ENCODE measurements at regions not wholly inside any gene's neighbourhood (a gene's known extent, or its start where the extent isn't known, plus 50 kb on each side); places are given as distances from the start of the nearest gene placed in this dataset.

DNA sequence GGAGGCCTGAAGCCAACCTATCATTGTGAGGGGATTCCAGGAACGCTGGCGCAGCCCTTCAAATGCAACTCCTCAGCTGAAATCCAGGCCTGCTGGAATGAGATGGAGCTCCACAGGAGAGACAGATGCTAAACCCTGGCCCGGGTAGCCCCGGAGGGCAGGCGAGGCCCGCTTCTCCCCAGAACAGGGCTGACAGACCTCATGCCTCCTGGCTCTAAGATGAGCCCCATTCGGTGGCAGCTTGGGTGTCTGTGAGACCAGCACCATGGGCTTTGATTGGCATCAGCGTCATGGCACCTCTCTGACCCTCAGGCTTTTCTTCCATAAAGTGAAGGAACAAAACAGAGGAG lies 382.2 kb downstream of the BCL11B start:
- Mint-ChIP-seq H3K27ac (no peak overlapping the region), H3K4me1 (no peaks in the 10 kb centered on the region), H3K4me3 (no peak overlapping the region), H3K9me3 (no peaks in the 10 kb centered on the region), H3K36me3 (no peaks in the 10 kb centered on the region)
- ATAC-seq (no peak), DNase-seq (ENCODE audit: low spot score in 2 of 2) (no peak)

DNA sequence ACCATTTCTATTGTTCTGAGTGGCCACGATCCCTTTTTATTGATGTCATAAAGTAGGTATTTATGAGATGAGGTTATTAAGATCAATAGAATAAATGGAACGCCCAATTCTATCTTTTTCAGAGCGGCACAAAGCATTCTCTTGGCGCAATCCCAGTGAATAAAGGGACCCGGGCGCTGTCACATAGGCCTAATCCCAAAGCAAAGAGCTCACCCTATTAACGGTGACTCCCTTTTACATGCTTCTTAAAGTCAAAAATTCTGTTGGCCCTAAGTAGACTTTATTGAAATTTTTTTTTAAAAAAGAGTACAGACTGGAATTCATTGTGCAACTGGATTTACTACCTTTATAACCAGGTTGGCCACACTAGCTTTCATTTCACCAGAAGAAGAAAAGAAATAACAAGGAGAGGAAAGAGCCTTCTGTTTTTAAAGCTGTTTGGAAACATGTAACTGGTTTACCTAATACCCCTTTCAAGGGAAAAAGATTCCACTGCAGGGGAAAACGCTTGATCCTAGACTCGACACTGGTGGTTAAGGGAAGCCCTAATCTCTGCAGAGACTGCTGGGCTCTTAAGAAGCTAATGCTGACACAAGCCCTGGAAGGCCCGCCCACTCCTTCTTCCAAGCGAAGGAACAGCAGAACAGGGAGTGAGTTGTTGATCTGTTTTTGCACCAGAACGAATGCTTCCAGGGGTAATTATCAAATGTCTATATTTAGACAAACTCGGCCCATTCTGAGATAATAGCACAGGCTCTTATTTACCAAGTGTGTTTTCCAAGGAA lies 381.2 kb downstream of the BCL11B start:
- Mint-ChIP-seq H3K27ac (no peak overlapping the region), H3K4me3 (no peak overlapping the region), H3K4me1 (no peaks in the 10 kb centered on the region), H3K36me3 (no peaks in the 10 kb centered on the region), H3K9me3 (no peaks in the 10 kb centered on the region)
- no peak for ATAC-seq
- DNase-seq (ENCODE audit: low spot score in 2 of 2) = no peak

DNA sequence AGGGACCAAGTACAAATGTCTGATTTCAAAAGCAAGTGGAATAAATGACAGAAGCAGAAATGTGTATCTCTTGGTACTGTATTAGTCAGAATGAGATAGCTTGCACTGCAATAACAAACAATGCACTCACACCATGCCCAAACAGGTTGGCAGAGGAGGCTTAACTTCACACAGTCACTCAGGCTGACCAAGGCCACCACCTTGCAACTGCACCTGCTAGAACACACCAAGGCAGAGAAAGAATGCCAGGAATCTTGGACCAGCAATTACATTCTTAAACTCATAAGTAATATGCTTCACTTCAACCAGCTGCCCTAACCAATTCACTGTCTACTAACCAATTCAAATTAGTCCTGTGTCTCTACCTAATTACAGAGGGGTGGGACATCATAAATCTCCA lies 378.3 kb downstream of the BCL11B start:
- Mint-ChIP-seq H3K27ac (no peak overlapping the region), H3K4me3 (no peak overlapping the region), H3K36me3 (no peaks in the 10 kb centered on the region), H3K4me1 (no peaks in the 10 kb centered on the region), H3K9me3 (no peaks in the 10 kb centered on the region)
- ATAC-seq = no peak
- no peak for DNase-seq (ENCODE audit: low spot score in 2 of 2)

DNA sequence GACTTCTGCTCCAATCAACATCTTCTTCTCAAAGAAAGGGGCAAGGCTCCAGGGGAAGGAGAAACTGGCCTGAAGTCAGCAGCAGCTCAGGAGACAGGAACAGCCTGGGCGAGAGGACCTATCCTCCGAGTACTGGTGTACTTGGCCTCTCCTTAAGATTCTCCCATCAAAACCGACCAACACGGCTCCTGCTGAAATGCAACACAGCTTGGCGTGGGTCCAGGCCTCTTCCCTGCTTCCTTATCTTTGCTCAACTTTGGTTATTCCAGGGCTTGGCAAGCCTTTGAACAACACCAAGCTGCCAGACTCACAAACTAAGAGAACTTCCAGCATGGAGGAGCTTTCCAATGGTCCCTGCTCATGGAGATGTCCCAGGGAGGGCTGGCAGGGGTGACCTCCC lies 377.4 kb downstream of the BCL11B start:
- no peak for ATAC-seq

DNA sequence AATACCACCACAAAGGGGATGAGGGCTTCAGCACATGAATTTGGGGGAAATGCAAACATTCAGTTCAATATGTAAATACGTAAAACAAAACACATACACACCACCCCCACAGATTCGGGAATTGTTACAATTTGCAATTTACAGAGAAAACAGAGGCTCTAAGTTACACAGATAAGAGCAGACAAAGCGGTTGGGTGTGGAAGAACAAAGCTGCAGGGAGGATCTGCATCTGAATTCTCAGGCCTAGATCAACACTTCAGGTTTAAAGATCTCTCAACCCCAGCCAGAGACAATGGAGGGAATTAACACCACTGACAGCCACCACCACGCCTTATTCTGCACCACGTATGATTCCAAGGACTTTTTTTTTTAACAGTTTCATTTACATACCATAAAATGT lies 375.5 kb downstream of the BCL11B start:
- DNase-seq (ENCODE audit: low spot score in 2 of 2) (no peak), ATAC-seq (no peak)
- no peaks in the 10 kb centered on the region for H3K4me1 Mint-ChIP-seq
- no peak overlapping the region for H3K27ac Mint-ChIP-seq
- no peaks in the 10 kb centered on the region for H3K36me3 Mint-ChIP-seq
- no peak overlapping the region for H3K4me3 Mint-ChIP-seq
- no peaks in the 10 kb centered on the region for H3K9me3 Mint-ChIP-seq

More for the DNA sequence above, 377.4 kb downstream of the BCL11B start:
- Mint-ChIP-seq H3K9me3 (no peaks in the 10 kb centered on the region), H3K36me3 (no peaks in the 10 kb centered on the region), H3K27ac (no peak overlapping the region), H3K4me3 (no peak overlapping the region), H3K4me1 (no peaks in the 10 kb centered on the region)
- DNase-seq (ENCODE audit: low spot score in 2 of 2) = no peak

DNA sequence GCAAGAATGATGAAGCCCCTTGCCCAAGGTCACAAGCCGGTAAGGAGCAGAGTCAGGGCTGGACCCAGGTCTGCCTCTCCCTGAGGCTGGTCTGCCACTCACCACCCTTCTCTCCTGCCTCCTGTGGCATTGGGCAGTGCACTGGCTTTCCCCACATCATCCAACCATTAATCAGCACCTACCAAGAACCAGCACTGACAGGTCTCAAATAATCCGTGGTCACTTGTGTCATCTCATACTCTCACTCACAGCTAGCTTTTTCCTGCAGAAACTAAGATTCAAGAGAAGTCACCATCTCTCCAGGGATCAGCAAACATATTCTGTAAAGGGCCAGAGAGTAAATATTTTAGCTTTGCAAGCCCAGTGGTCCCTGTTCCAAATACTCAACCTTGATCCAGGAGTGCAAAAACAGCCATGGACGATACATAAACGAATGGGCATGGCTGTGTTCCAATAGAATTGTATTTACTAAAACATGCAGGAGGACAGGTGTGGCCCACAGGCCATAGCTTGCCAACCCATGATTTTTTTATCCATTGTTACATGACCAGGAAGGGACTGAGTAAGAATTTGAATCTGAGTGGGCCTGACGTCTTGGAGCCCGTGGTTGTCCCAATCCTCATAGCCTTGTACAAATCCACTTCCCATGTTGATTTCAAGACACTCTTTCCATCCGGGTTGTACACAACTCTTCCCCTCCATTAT lies 374.2 kb downstream of the BCL11B start:
- no peak for DNase-seq (ENCODE audit: low spot score in 2 of 2)
- H3K4me3 Mint-ChIP-seq = no peak overlapping the region
- H3K4me1 Mint-ChIP-seq = no peaks in the 10 kb centered on the region
- no peaks in the 10 kb centered on the region for H3K36me3 Mint-ChIP-seq
- H3K9me3 Mint-ChIP-seq = no peaks in the 10 kb centered on the region
- no peak for ATAC-seq
- H3K27ac Mint-ChIP-seq = no peak overlapping the region

DNA sequence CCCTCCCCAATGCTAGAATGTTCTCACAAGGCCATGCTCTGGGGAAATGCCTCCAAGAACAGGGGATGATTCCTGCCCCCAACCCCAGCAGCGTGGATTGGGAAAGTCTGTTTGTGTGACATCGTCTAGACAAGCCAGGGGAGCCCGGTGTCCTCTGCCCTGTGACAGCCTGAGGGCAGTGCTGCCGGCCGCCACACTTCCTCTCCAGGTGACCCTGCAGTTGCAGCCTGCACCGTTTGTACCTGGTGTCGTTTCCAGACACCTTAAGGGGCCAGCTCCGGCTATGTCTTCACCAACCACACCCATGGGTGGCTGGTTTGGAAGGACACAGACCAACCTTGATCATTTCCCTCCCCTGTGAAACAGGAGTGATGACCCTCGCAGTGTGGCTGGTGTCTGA lies 372.6 kb downstream of the BCL11B start:
- no peak for ATAC-seq
- DNase-seq (ENCODE audit: low spot score in 2 of 2) = no peak
- Mint-ChIP-seq H3K27ac (no peak overlapping the region), H3K4me3 (no peak overlapping the region), H3K36me3 (no peaks in the 10 kb centered on the region), H3K4me1 (no peaks in the 10 kb centered on the region), H3K9me3 (no peaks in the 10 kb centered on the region)

DNA sequence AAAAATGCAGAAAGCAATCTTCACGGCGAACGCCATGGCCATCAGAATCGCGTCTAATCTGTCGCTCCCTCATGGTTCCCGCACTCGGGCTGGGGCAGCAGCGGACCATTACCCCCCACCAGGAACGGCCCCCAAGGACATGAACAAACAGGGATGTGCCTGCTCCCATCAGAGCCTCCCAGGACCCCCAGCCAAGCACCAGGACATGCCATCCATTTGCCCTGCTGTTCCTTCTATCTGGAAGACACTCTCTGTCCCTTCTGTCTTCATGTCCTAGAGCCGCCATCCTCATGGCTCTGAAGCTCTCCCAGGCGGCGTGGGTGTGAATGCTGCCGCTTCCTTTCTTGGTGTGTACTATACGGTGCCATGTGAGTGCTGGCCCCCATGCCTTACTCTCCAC lies 371.8 kb downstream of the BCL11B start:
- no peaks in the 10 kb centered on the region for H3K36me3 Mint-ChIP-seq
- H3K27ac Mint-ChIP-seq = peak overlapping the region; percentile 10
- H3K9me3 Mint-ChIP-seq = no peaks in the 10 kb centered on the region

DNA sequence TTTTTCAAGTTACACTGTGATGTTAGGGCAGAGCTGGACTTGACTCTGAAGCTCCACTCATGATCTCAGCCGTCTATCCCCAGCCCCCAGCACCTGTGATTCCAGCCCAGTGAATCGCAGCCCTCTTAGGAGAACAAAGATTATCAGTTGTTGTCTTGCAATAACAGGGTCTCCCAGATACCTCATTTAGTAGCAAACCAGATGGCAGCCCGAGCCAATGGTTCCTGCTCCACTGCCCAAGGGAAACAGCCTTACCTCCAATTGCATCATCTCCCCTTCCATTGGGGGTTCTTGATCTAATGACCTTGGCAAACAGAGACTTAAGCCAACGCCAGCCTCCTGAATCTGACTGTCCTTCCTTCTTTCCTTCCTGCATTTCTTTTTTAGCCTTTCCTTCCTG lies 371.2 kb downstream of the BCL11B start:
- Mint-ChIP-seq H3K36me3 (no peaks in the 10 kb centered on the region), H3K27ac (peak overlapping the region; percentile 10), H3K4me1 (no peaks in the 10 kb centered on the region), H3K4me3 (no peak overlapping the region), H3K9me3 (no peaks in the 10 kb centered on the region)
- DNase-seq (ENCODE audit: low spot score in 2 of 2) (no peak), ATAC-seq (no peak)

More for the DNA sequence above, 371.8 kb downstream of the BCL11B start:
- ATAC-seq (no peak), DNase-seq (ENCODE audit: low spot score in 2 of 2) (no peak)
- no peaks in the 10 kb centered on the region for H3K4me1 Mint-ChIP-seq
- no peak overlapping the region for H3K4me3 Mint-ChIP-seq

DNA sequence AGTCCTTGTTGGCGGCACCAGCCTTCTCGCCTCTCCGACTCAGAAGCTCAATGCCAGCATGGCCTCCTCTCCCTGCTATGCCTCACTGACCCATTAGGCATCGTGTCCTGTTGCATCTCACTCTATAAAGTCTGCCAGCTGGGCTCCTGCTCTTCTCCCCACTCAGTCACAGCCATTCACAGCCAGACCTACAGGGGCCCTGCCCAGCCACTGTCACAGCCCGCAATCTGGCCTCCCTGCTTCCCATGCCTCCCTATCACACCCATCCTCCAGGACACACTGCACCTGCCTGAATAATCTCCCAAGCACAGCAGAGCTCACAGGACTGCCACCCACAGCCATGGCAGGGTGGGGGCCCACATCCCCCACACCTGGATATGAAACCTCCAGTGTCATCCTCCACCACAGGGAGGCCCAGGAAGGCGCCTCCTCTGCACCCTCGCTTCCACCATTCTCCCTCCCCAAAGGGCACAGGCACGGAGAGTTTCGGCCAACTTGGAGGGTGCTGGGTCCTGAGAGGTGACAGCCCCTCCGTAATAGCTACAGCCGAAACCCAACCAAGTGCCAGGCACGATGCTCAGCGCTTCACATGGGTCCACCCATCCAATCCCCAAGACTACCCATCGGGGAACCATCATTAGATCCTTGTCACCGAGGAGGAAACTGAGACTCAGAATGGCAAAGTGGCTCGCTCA lies 370.3 kb downstream of the BCL11B start:
- Mint-ChIP-seq H3K27ac (peak overlapping the region; percentile 2), H3K4me3 (no peak overlapping the region), H3K36me3 (no peaks in the 10 kb centered on the region), H3K4me1 (no peaks in the 10 kb centered on the region), H3K9me3 (no peaks in the 10 kb centered on the region)
- ATAC-seq (no peak), DNase-seq (ENCODE audit: low spot score in 2 of 2) (no peak)

DNA sequence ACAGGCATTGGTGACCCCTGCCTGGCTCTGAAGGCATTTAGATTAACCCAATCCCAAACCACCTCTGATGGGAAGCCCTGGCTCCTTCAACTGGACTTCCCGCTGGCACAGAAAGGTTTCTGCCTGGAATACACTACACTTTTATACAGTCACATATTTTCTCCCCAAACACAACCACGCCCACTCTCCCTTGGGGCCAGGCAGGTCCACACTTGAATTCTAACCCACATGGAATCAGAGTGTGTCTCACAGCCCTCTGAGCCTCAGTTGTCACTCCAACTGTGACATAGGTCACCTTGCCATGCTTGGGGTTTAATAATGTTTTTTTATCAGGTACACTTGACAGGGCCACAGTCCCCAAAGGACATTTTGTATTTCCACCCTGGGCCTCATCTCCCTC lies 368.6 kb downstream of the BCL11B start:
- Mint-ChIP-seq H3K36me3 (no peaks in the 10 kb centered on the region), H3K9me3 (no peaks in the 10 kb centered on the region), H3K27ac (no peak overlapping the region), H3K4me3 (no peak overlapping the region), H3K4me1 (no peaks in the 10 kb centered on the region)
- ATAC-seq (no peak), DNase-seq (ENCODE audit: low spot score in 2 of 2) (no peak)

DNA sequence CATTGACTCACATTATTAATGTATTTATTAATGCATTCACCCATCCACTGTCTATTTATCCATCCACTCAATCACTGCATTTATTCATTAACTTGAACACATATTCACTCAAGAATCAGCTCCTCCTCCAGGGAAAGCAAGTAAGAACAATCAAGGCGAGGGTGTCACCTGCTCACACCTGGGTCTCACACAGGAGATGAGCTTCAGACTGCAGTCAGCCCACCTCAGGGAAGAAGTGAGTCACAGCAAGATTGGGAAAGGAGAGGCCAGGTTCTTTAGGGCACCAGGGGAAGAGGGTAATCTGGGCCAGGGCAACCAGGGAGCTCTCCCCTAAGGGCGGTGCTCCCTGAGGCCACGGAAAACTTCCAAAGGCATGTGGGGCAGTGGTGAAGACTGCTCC lies 367.3 kb downstream of the BCL11B start:
- H3K36me3 Mint-ChIP-seq = no peaks in the 10 kb centered on the region
- no peak overlapping the region for H3K27ac Mint-ChIP-seq
- H3K4me1 Mint-ChIP-seq = no peaks in the 10 kb centered on the region
- no peaks in the 10 kb centered on the region for H3K9me3 Mint-ChIP-seq
- H3K4me3 Mint-ChIP-seq = no peak overlapping the region
- no peak for ATAC-seq
- no peak for DNase-seq (ENCODE audit: low spot score in 2 of 2)

DNA sequence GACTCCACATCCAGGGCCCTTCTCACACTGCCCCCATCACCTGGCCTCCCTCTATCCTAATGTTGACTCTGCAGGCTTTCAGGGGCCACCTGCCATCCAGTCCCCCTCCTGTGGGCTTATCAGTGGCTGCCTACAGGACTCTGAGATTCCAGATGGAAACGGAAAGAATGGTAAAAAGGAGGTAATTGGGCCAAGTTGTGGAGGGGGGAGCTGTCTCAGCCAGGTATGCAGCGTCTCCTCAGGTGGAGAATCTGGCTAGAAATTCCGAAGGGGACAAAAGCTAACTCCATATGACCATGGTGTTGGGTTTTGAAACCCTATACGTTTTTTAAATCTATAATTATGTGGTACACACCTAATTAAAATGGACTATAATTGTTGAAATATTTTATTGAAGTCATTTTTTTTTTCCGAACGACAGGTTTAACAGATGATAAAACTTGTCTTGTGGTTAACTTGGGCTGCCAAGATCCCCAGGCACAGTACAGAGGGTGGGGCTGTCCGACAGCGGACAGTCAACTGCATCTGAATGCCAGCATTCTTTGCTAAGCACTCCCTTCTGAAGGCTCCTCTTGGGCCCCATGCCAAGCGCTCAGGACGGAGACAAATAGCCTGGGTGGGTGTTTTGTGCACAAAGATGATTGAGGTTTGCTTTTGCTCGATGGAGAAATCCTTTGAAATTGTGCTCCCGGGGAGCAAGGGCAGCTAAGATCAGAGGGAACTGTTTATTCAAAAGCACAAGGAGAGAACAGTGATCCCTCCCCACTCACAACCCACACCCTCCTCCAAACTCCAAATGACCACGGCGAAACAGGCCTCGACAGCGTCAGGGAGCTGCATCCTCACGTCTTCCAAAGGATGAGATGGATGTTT lies 365.6 kb downstream of the BCL11B start:
- no peak for ATAC-seq
- Mint-ChIP-seq H3K36me3 (no peaks in the 10 kb centered on the region), H3K9me3 (no peaks in the 10 kb centered on the region), H3K4me3 (no peak overlapping the region), H3K4me1 (no peaks in the 10 kb centered on the region), H3K27ac (no peak overlapping the region)
- no peak for DNase-seq (ENCODE audit: low spot score in 2 of 2)

DNA sequence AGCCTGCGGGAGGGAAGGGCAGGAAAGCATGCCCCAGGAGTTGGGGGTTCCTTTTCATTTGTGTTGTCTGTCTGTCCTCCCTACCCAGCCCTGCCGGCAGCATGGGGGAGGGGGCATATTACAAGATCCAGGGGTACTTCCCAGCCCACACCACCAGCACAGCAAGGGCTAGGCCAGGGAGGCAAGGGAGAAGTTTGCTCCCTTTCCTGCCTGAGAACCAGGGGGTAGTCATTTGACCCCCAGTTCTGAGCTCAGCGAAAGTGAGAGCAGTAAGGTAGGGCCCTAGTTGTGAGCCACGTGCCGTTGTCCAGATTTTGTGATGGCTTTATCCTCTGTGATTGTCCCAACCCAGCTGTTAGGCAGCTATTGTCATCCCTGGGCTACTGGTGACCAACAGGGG lies 364.7 kb downstream of the BCL11B start:
- ATAC-seq = no peak
- no peaks in the 10 kb centered on the region for H3K9me3 Mint-ChIP-seq
- H3K4me3 Mint-ChIP-seq = no peak overlapping the region
- H3K27ac Mint-ChIP-seq = no peak overlapping the region
- H3K36me3 Mint-ChIP-seq = no peaks in the 10 kb centered on the region
- peaks cover 8% of the 10 kb centered on the region for H3K4me1 Mint-ChIP-seq
- no peak for DNase-seq (ENCODE audit: low spot score in 2 of 2)

DNA sequence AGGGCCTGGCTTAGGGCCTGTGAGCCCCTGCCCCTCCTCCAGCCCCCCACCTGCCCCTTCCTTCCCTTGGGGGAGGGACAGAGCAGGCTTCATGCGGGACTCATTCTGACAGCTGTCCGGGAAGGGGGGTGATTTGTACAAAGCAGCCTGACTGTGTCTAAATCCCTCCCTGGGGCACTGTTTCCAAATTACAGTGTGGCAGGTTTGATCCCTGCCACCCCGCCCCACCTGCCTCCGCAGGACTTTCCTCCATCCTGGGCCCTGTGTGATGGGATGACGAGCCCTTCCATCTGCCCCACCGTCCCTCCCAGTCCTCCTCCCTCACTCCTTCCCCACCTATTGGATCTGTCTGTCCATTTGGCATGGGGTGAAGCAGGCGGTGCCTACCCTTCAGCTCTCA lies 363.9 kb downstream of the BCL11B start:
- H3K4me1 Mint-ChIP-seq = peaks cover 16% of the 10 kb centered on the region
- H3K4me3 Mint-ChIP-seq = no peak overlapping the region
- H3K36me3 Mint-ChIP-seq = no peaks in the 10 kb centered on the region
- DNase-seq (ENCODE audit: low spot score in 2 of 2) (no peak), ATAC-seq (no peak)
- H3K9me3 Mint-ChIP-seq = no peaks in the 10 kb centered on the region
- H3K27ac Mint-ChIP-seq = no peak overlapping the region

All from stimulated activated effector memory CD8-positive, alpha-beta T cell treated with anti-CD3 and anti-CD28 coated beads, Interleukin-12 subunit alpha, Interleukin-12 subunit beta, amount 100 ng/mL, for 72 hours (primary cell).